GM23338 (cell line): ENCODE measurements at regions not wholly inside any gene's neighbourhood (a gene's known extent, or its start where the extent isn't known, plus 50 kb on each side); places are given as distances from the start of the nearest gene placed in this dataset.
A peak's percentile ranks its signal among the peaks of the same experiment; 100 is the strongest.
"Not testable (repeated sequence)": the region's sequence is repeated elsewhere in the genome, so short reads cannot be mapped to it uniquely, and the experiment has no call there.

ENCODE experiments used
- ATAC-seq: fragments of 200-7000 bp; cut with Tn5 transposase; 3 replicates; pipeline ENCODE4 v1.9.1; 2020
- DNase-seq: peaks from one replicate; pipeline ENCODE4 v3.0.0-alpha.2; 2015; ENCODE audit warnings: low spot score
- H2AFZ ChIP-seq: fragments of 200-600 bp; sonication (generic); 2 replicates; pipeline ENCODE4 v1.8.0; 2016; ENCODE audit warnings: antibody characterized with exemption, mild to moderate bottlenecking, moderate library complexity
- H3F3A ChIP-seq: fragments of 200-600 bp; sonication (generic); replicated peaks from 2 replicates; pipeline ENCODE4 v1.8.0; 2017; ENCODE audit warnings: antibody characterized with exemption, mixed run types, low read depth
- H3K27ac ChIP-seq: fragments of 200-600 bp; sonication (generic); 2 replicates; pipeline ENCODE4 v1.6.1; 2016; ENCODE audit warnings: low read depth
- H3K27me3 ChIP-seq: fragments of 200-600 bp; sonication (generic); 2 replicates; pipeline ENCODE4 v1.8.0; 2016; ENCODE audit warnings: mild to moderate bottlenecking, mixed run types, moderate library complexity; ENCODE audit not compliant: insufficient read depth
- H3K36me3 ChIP-seq: fragments of 200-600 bp; sonication (generic); 2 replicates; pipeline ENCODE4 v1.8.0; 2016; ENCODE audit warnings: mild to moderate bottlenecking; ENCODE audit not compliant: insufficient read depth
- H3K4me1 ChIP-seq: fragments of 200-600 bp; sonication (generic); 2 replicates; pipeline ENCODE4 v1.8.0; 2016; ENCODE audit warnings: mild to moderate bottlenecking, moderate library complexity; ENCODE audit not compliant: insufficient read depth
- H3K4me2 ChIP-seq: fragments of 200-600 bp; sonication (generic); 2 replicates; pipeline ENCODE4 v1.7.1; 2017; ENCODE audit warnings: mixed run types
- H3K4me3 ChIP-seq: fragments of 200-600 bp; sonication (generic); 2 replicates; pipeline ENCODE4 v1.6.1; 2016; ENCODE audit warnings: mixed run types
- H3K79me2 ChIP-seq: fragments of 200-600 bp; sonication (generic); replicated peaks from 2 replicates; pipeline ENCODE4 v1.8.0; 2017; ENCODE audit warnings: mild to moderate bottlenecking; ENCODE audit not compliant: insufficient read depth
- H3K9me2 ChIP-seq: fragments of 200-600 bp; sonication (generic); 2 replicates; pipeline ENCODE4 v1.8.0; 2017; ENCODE audit not compliant: insufficient read depth
- H4K20me1 ChIP-seq: fragments of 200-600 bp; sonication (generic); replicated peaks from 2 replicates; pipeline ENCODE4 v1.8.0; 2017; ENCODE audit warnings: mild to moderate bottlenecking; ENCODE audit not compliant: insufficient read depth
- H3K27ac Mint-ChIP-seq: 2 replicates; pipeline ENCODE4 v1.8.0; 2020; ENCODE audit warnings: inconsistent platforms, mild to moderate bottlenecking, moderate library complexity, mixed read lengths
- H3K27me3 Mint-ChIP-seq: 3 replicates; pipeline ENCODE4 v1.8.0; 2022; ENCODE audit warnings: low read depth, mild to moderate bottlenecking, moderate library complexity, mixed read lengths, inconsistent platforms; ENCODE audit not compliant: insufficient read depth, poor library complexity
- H3K36me3 Mint-ChIP-seq: 3 replicates; pipeline ENCODE4 v1.8.0; 2021; ENCODE audit warnings: low read depth, mild to moderate bottlenecking, inconsistent platforms, moderate library complexity, mixed read lengths
- H3K4me1 Mint-ChIP-seq: 3 replicates; pipeline ENCODE4 v1.8.0; 2020; ENCODE audit warnings: mild to moderate bottlenecking, inconsistent platforms, mixed read lengths
- H3K4me3 Mint-ChIP-seq: 3 replicates; pipeline ENCODE4 v1.8.0; 2021; ENCODE audit warnings: moderate library complexity, mild to moderate bottlenecking, inconsistent platforms, mixed read lengths
- H3K9me3 Mint-ChIP-seq: 3 replicates; pipeline ENCODE4 v1.8.0; 2020; ENCODE audit warnings: moderate library complexity, mild to moderate bottlenecking, inconsistent platforms, mixed read lengths
- TF ChIP-seq, protein P1 (sequence below), 2 experiments: fragments of 200-600 bp in 1 of 2; sonication (generic) in 1 of 2; conservative IDR thresholded peaks; 2 replicates each; pipeline versions ENCODE4 v1.5.1 to v1.6.1; 2016 to 2017; ENCODE audit warnings: antibody characterized with exemption in 2 of 2, low read depth in 2 of 2, mild to moderate bottlenecking in 2 of 2, moderate library complexity in 1 of 2

DNA sequence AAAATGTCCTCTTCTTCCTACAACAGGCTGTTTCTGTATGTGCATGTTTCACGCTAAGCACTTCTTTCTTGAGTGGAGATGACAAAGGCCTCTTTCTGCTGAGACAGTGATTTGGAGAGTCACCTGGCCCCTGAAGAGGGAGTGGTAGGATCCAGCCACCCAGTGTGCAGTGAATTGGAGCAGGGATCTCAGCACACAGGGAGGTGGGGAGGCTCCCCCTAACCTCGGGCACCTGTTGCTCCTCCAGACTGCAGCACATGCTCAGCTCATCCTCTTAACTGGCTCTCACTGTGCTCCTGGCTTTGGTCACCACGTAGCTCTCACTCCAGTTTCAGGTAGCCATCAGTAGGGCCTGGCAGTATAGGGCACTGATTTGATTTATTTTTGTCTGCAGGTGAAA lies 87.6 kb upstream of the GPR89A start:
- H3K27ac Mint-ChIP-seq, H3K4me3 ChIP-seq, H3F3A ChIP-seq, H3K36me3 Mint-ChIP-seq, ATAC-seq, H3K9me3 Mint-ChIP-seq, H3K27me3 Mint-ChIP-seq, H3K27ac ChIP-seq, H3K4me3 Mint-ChIP-seq, H2AFZ ChIP-seq, H3K79me2 ChIP-seq, H3K4me1 Mint-ChIP-seq, H3K36me3 ChIP-seq, DNase-seq, H3K9me2 ChIP-seq, H4K20me1 ChIP-seq, H3K27me3 ChIP-seq, H3K4me2 ChIP-seq, H3K4me1 ChIP-seq: not testable (repeated sequence)

DNA sequence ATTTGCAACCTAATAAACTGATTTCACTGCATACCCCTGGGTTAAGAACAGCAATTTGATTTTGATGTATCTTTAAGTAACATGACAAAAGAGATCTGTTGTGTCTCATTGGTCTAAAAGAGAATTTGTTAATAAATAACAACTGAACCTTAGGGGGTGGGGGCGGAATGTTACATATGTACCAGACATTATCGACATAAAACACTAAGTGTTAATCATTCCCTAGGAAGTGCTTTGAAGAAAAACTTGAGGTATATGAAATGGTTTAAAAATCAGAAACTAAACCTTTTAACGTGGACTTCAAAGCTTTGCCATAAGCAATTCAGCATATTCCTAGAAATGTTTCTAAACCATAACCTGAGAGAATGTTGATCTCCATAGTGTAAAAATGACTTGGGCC lies 88.5 kb upstream of the GPR89A start:
- H3K9me3 Mint-ChIP-seq, H3K9me2 ChIP-seq, H3K36me3 ChIP-seq, H3F3A ChIP-seq, H3K27me3 Mint-ChIP-seq, DNase-seq, H3K4me3 Mint-ChIP-seq, H3K27ac ChIP-seq, H3K4me1 Mint-ChIP-seq, H3K4me3 ChIP-seq, H3K27me3 ChIP-seq, H3K27ac Mint-ChIP-seq, H3K4me2 ChIP-seq, H4K20me1 ChIP-seq, H3K36me3 Mint-ChIP-seq, H2AFZ ChIP-seq, H3K79me2 ChIP-seq, H3K4me1 ChIP-seq, ATAC-seq: not testable (repeated sequence)

DNA sequence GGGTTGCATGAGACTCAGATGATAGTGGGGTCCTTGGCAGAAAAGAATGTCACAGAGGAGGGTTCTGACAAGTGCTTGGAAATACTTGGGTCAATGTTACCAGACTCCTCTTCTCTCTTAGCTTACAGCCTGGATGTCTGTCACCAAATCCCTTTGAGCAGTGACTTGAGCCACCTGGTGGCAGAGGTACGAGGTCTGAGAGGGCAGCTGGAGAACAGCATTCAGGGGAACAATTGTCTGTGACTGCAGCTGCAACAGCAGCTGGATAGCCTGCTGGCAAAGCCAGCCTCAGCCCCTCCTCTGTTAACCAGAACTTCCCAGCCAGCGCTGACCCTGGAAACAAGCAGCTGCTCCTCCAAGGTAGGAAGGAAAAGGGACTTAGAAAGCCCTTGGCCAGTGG lies 87.6 kb upstream of the NBPF20 start:
- H3K4me1 ChIP-seq, H3K27me3 Mint-ChIP-seq, H3K27ac Mint-ChIP-seq, H3K4me3 Mint-ChIP-seq, H3K27me3 ChIP-seq, H3K9me2 ChIP-seq, H3K79me2 ChIP-seq, H2AFZ ChIP-seq, DNase-seq, H3F3A ChIP-seq, H4K20me1 ChIP-seq, H3K9me3 Mint-ChIP-seq, H3K36me3 ChIP-seq, H3K4me2 ChIP-seq, H3K4me3 ChIP-seq, H3K4me1 Mint-ChIP-seq, H3K36me3 Mint-ChIP-seq, H3K27ac ChIP-seq: not testable (repeated sequence)
- TF ChIP-seq, protein P1, sequence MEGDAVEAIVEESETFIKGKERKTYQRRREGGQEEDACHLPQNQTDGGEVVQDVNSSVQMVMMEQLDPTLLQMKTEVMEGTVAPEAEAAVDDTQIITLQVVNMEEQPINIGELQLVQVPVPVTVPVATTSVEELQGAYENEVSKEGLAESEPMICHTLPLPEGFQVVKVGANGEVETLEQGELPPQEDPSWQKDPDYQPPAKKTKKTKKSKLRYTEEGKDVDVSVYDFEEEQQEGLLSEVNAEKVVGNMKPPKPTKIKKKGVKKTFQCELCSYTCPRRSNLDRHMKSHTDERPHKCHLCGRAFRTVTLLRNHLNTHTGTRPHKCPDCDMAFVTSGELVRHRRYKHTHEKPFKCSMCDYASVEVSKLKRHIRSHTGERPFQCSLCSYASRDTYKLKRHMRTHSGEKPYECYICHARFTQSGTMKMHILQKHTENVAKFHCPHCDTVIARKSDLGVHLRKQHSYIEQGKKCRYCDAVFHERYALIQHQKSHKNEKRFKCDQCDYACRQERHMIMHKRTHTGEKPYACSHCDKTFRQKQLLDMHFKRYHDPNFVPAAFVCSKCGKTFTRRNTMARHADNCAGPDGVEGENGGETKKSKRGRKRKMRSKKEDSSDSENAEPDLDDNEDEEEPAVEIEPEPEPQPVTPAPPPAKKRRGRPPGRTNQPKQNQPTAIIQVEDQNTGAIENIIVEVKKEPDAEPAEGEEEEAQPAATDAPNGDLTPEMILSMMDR (conservative IDR thresholded peaks at IDR 0.05; ENCODE audit: low read depth in 2 of 2), result peak; percentile 27 to 45; a peak in 2 of 4 replicates
- ATAC-seq, result peak; percentile 61

DNA sequence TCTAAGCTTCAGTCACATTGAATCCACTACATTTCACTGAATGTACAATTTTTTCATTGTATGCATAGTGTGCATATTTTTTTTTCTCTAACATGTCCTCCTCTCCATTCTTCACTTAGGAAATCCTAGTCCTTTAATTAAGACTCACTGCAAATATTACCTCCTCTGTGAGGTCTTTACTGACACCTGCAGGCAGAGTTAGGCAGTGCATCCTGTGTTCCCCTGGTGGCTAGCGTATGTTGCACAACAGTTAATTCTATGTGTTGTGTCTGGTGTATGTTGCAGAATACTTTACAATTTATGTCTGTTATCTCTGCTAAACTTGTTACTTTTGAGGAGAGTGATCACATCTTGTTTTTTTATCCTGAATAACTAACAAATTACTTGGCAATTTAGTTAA lies 82.7 kb upstream of the NBPF20 start:
- not testable (repeated sequence) for H3K27me3 ChIP-seq, H3K4me3 Mint-ChIP-seq, H3K4me1 ChIP-seq, H3K4me3 ChIP-seq, H3K4me2 ChIP-seq, DNase-seq, H3K36me3 ChIP-seq, H2AFZ ChIP-seq, H3K9me3 Mint-ChIP-seq, H3F3A ChIP-seq, H3K36me3 Mint-ChIP-seq, H4K20me1 ChIP-seq, H3K4me1 Mint-ChIP-seq, H3K27ac ChIP-seq, H3K27me3 Mint-ChIP-seq, H3K79me2 ChIP-seq, H3K9me2 ChIP-seq, H3K27ac Mint-ChIP-seq
- peak; percentile 29 for ATAC-seq

DNA sequence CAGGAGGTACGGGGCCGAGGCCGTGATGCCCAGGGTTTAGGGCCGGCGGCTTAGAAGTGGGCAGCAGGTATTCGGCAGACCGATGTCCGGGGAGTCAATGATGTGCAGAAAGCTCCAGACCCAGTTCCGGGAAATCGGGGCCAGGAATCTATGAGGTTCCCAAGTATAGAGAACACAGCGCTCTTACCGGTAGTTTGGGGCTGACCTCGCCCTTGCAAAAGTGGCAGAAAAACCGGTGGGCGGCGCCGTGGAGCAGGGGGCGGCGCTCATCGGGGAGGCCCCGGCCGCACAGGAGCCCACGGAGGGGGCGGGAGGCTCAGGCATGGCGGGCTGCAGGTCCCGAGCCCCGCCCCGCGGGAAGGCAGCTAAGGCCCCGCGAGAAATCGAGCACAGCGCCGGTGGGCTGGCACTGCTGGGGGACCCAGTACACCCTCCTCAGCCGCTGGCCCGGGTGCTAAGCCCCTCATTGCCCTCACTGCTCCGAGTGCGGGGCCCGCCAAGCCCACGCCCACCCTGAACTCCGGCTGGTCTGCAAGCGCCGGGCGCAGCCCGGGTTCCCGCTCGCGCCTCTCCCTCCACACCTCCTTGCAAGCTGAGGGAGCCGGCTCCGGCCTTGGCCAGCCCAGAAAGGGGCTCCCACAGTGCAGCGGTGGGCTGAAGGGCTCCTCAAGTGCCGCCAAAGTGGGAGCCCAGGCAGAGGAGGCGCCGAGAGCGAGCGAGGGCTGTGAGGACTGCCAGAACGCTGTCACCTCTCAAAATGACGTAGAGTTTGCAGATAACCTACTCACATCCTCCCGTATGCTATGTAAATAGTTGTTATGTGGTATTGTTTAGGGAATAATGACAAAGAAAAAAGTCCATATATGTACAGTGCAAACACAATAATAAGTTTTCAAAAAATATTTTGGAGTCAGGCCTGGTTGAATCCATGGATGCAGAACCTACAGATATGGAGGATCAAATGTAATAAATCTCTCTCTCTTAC lies 80.6 kb upstream of the NBPF20 start:
- peak; percentile 93 for ATAC-seq
- not testable (repeated sequence) for H3K4me1 ChIP-seq, H3F3A ChIP-seq, H3K36me3 ChIP-seq, H3K4me1 Mint-ChIP-seq, H3K27ac ChIP-seq, H3K79me2 ChIP-seq, H3K4me2 ChIP-seq, H4K20me1 ChIP-seq, H3K27me3 ChIP-seq, DNase-seq, H2AFZ ChIP-seq, H3K9me2 ChIP-seq, H3K27ac Mint-ChIP-seq, H3K27me3 Mint-ChIP-seq, H3K9me3 Mint-ChIP-seq, H3K4me3 Mint-ChIP-seq, H3K36me3 Mint-ChIP-seq
- 0 out of 2 replicates have a peak overlapping the region, but pooled peaks have one; percentile 34 for H3K4me3 ChIP-seq

DNA sequence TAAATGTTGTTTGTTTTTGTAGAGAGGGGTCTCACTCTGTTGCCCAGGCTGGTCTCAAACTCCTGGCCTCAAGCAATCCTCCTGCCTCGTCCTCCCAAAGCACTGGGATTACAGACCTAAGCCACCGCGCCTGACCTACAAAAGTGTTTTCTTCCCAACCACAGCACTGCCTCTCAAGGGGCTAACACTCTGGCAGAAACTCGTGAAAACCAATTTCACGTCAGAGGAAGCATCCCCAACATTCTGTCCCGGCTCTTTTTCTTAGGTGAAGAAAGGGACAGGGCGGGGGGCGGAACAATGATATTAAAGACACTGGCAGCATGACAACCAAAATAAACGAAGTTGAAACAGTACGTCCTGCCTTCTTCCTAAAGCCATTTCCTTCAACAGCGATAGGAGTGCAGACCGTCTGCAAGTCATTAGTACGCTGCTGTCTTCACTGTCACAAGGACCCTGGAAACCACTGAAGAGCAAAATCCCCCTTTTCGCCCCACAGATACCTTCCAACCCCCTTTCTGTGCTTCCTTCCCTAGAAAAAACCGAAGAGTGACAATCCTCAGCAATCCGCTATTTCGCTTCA lies 79.5 kb upstream of the NBPF20 start:
- not testable (repeated sequence) for H3K27me3 ChIP-seq, H3K9me3 Mint-ChIP-seq, H4K20me1 ChIP-seq, H3K4me2 ChIP-seq, H3K79me2 ChIP-seq, H2AFZ ChIP-seq, H3K27me3 Mint-ChIP-seq, H3K4me3 Mint-ChIP-seq, DNase-seq, ATAC-seq, H3F3A ChIP-seq, H3K4me3 ChIP-seq, H3K27ac ChIP-seq, H3K4me1 Mint-ChIP-seq, H3K4me1 ChIP-seq, H3K9me2 ChIP-seq, H3K36me3 Mint-ChIP-seq, H3K36me3 ChIP-seq, H3K27ac Mint-ChIP-seq
